ENCODE measurements at regions not wholly inside any gene's neighbourhood (a gene's known extent, or its start where the extent isn't known, plus 50 kb on each side); places are given as distances from the start of the nearest gene placed in this dataset.

GRCh38 chr4:176850436-176850835 lies 57.7 kb upstream of the VEGFC start:
- no peak for TF ChIP-seq CTCF (IDR thresholded peaks at IDR 0.05)
- no peak for TF ChIP-seq POLR2A (IDR thresholded peaks at IDR 0.05)

All from adrenal gland (tissue), 5 donors.